ENCODE measurements at regions not wholly inside any gene's neighbourhood (a gene's known extent, or its start where the extent isn't known, plus 50 kb on each side); places are given as distances from the start of the nearest gene placed in this dataset.

GRCh38 chr12:127307528-127307927, 959.4 kb upstream of the TMEM132C start:
- TF ChIP-seq CTCF (IDR thresholded peaks at IDR 0.05; ENCODE audit: insufficient read depth, low read depth, low read length, missing control alignments): no peak
- DNase-seq (ENCODE audit: low read depth): no peak
- no peak overlapping the region for H3K4me3 ChIP-seq (ENCODE audit: low read length)

- no peak for DNase-seq (ENCODE audit: low read depth)
- no peak for TF ChIP-seq CTCF (IDR thresholded peaks at IDR 0.05; ENCODE audit: insufficient read depth, low read depth, low read length, missing control alignments)
- H3K4me3 ChIP-seq (ENCODE audit: low read length): no peak overlapping the region
Observed at GRCh38 chr12:127308148-127308547, 958.8 kb upstream of the TMEM132C start.

GRCh38 chr12:127310548-127310947, 956.4 kb upstream of the TMEM132C start:
- H3K4me3 ChIP-seq (ENCODE audit: low read length): no peak overlapping the region
- no peak for TF ChIP-seq CTCF (IDR thresholded peaks at IDR 0.05; ENCODE audit: insufficient read depth, low read depth, low read length, missing control alignments)
- DNase-seq (ENCODE audit: low read depth): peak; percentile 7

- TF ChIP-seq CTCF (IDR thresholded peaks at IDR 0.05; ENCODE audit: insufficient read depth, low read depth, low read length, missing control alignments): no peak
- no peak overlapping the region for H3K4me3 ChIP-seq (ENCODE audit: low read length)
- no peak for DNase-seq (ENCODE audit: low read depth)
Observed at GRCh38 chr12:127311720-127312364, 955.1 kb upstream of the TMEM132C start.

- no peak for TF ChIP-seq CTCF (IDR thresholded peaks at IDR 0.05; ENCODE audit: insufficient read depth, low read depth, low read length, missing control alignments)
- no peak overlapping the region for H3K4me3 ChIP-seq (ENCODE audit: low read length)
- no peak for DNase-seq (ENCODE audit: low read depth)
Observed at GRCh38 chr12:127324681-127325080, 942.3 kb upstream of the TMEM132C start.

GRCh38 chr12:127327986-127328385, 939.0 kb upstream of the TMEM132C start:
- no peak overlapping the region for H3K4me3 ChIP-seq (ENCODE audit: low read length)
- peak; percentile 45 for DNase-seq (ENCODE audit: low read depth)
- no peak for TF ChIP-seq CTCF (IDR thresholded peaks at IDR 0.05; ENCODE audit: insufficient read depth, low read depth, low read length, missing control alignments)

GRCh38 chr12:127328867-127329266, 938.1 kb upstream of the TMEM132C start:
- DNase-seq (ENCODE audit: low read depth): no peak
- TF ChIP-seq CTCF (IDR thresholded peaks at IDR 0.05; ENCODE audit: insufficient read depth, low read depth, low read length, missing control alignments): no peak
- H3K4me3 ChIP-seq (ENCODE audit: low read length): no peak overlapping the region

Data from epithelial cell of esophagus (primary cell).